HCT116 (cell line): ENCODE measurements at regions not wholly inside any gene's neighbourhood (a gene's known extent, or its start where the extent isn't known, plus 50 kb on each side); places are given as distances from the start of the nearest gene placed in this dataset.
A peak's percentile ranks its signal among the peaks of the same experiment; 100 is the strongest.
"Not testable (repeated sequence)": the region's sequence is repeated elsewhere in the genome, so short reads cannot be mapped to it uniquely, and the experiment has no call there.

ENCODE experiments used
- ATAC-seq: fragments of 200-7000 bp; cut with Tn5 transposase; 2 replicates; pipeline ENCODE4 v1.9.1; 2020; ENCODE audit warnings: mild to moderate bottlenecking, moderate library complexity
- BruUV-seq: library from RNA; stranded (reverse); fragments of 400-500 nt; replicated peaks from 2 replicates; lab custom pipeline; 2021; lab: Mats Ljungman, UMichigan
- CTCF ChIA-PET: fragments of 300-600 bp; sonication (Branson Sonifier 250); formaldehyde crosslinking; loops from one replicate; lab custom pipeline; 2021; ENCODE audit warnings: antibody characterized with exemption; lab: Charles Lee
- POLR2A ChIA-PET: fragments of 300-600, 350-600 bp; sonication (Branson Sonifier 250); formaldehyde crosslinking; loops from one replicate; lab custom pipeline; 2021; ENCODE audit warnings: antibody characterized with exemption; lab: Charles Lee
- RAD21 ChIA-PET, 2 experiments: fragments of 300-600 bp; sonication (Branson Sonifier 250); formaldehyde crosslinking; loops; one replicate each; lab custom pipeline; 2023; ENCODE audit warnings: low total read pairs in 2 of 2; ENCODE audit not compliant: uncharacterized antibody in 2 of 2, unreplicated experiment in 2 of 2, low non-redundant PET in 1 of 2; lab: Charles Lee
- DNase-seq: peaks from one replicate; pipeline ENCODE4 v3.0.0-alpha.2; 2010; ENCODE audit warnings: low read depth, low spot score
- H2AFZ ChIP-seq: fragments of 200-600 bp; shearing (Covaris generic), sonication (generic); 2 replicates; pipeline ENCODE4 v1.6.1; 2017; ENCODE audit warnings: low read depth, mixed run types, mixed read lengths, antibody characterized with exemption, low read length; ENCODE audit not compliant: poor library complexity, severe bottlenecking
- H3K27ac ChIP-seq: 2 replicates; pipeline ENCODE4 v1.5.1; 2012; ENCODE audit warnings: low read depth, low read length
- H3K27me3 ChIP-seq: fragments of 200-600 bp; sonication (generic); 2 replicates; pipeline ENCODE4 v1.6.1; 2016; ENCODE audit warnings: mixed run types, low read length, mixed read lengths; ENCODE audit not compliant: insufficient read depth
- H3K36me3 ChIP-seq, 2 experiments: fragments of 200-500 bp in 1 of 2; fragments of 200-600 bp in 1 of 2; sonication (Bioruptor generic) in 1 of 2; sonication (generic) in 1 of 2; 2 replicates each; pipeline versions ENCODE4 v1.5.1 to v1.6.1; 2014 to 2016; ENCODE audit warnings: low read length in 2 of 2, inconsistent platforms in 1 of 2, mixed read lengths in 1 of 2, mixed run types in 1 of 2; ENCODE audit not compliant: insufficient read depth in 2 of 2, control insufficient read depth in 1 of 2
- H3K4me1 ChIP-seq, 2 experiments: fragments of 200-600 bp in 1 of 2; sonication (generic) in 1 of 2; 2 replicates each; pipeline versions ENCODE4 v1.5.1 to v1.6.1; 2012 to 2017; ENCODE audit warnings: low read length in 2 of 2, inconsistent platforms in 1 of 2, mild to moderate bottlenecking in 1 of 2, mixed read lengths in 1 of 2, mixed run types in 1 of 2, moderate library complexity in 1 of 2; ENCODE audit not compliant: insufficient read depth in 2 of 2, control insufficient read depth in 1 of 2
- H3K4me2 ChIP-seq: fragments of 200-600 bp; sonication (generic); 2 replicates; pipeline ENCODE4 v1.6.1; 2017; ENCODE audit warnings: mixed run types, low read length, mixed read lengths
- H3K4me3 ChIP-seq, 2 experiments: fragments of 200-600 bp in 1 of 2; sonication (generic) in 1 of 2; replicated peaks in 1 of 2; 2 replicates each; pipeline ENCODE4 v1.5.1; 2011 to 2016; ENCODE audit warnings: low read length in 2 of 2, control low read depth in 1 of 2, low read depth in 1 of 2, mild to moderate bottlenecking in 1 of 2, mixed read lengths in 1 of 2, mixed run types in 1 of 2
- H3K79me2 ChIP-seq: fragments of 200-600 bp; sonication (generic); 2 replicates; pipeline ENCODE4 v1.6.1; 2017; ENCODE audit warnings: mild to moderate bottlenecking, mixed run types, low read length, moderate library complexity, mixed read lengths; ENCODE audit not compliant: insufficient read depth
- H3K9ac ChIP-seq: fragments of 200-600 bp; sonication (generic); 2 replicates; pipeline ENCODE4 v1.6.1; 2016; ENCODE audit warnings: low read length, mixed read lengths
- H3K9me2 ChIP-seq: fragments of 200-600 bp; sonication (generic), shearing (Covaris generic); 2 replicates; pipeline ENCODE4 v1.6.1; 2017; ENCODE audit warnings: mixed run types, mild to moderate bottlenecking, moderate library complexity; ENCODE audit not compliant: insufficient read depth
- H3K9me3 ChIP-seq, 2 experiments: fragments of 200-500 bp in 1 of 2; fragments of 200-600 bp in 1 of 2; sonication (Bioruptor generic) in 1 of 2; sonication (generic) in 1 of 2; 2 replicates each; pipeline ENCODE4 v1.6.1; 2014 to 2017; ENCODE audit warnings: low read length in 2 of 2, mixed read lengths in 2 of 2, inconsistent platforms in 1 of 2, low read depth in 1 of 2, mild to moderate bottlenecking in 1 of 2, mixed run types in 1 of 2, moderate library complexity in 1 of 2; ENCODE audit not compliant: control insufficient read depth in 1 of 2, insufficient read depth in 1 of 2
- H4K20me1 ChIP-seq: fragments of 200-600 bp; sonication (generic), shearing (Covaris generic); 2 replicates; pipeline ENCODE4 v1.6.1; 2017; ENCODE audit warnings: mixed run types, mild to moderate bottlenecking, moderate library complexity; ENCODE audit not compliant: insufficient read depth
- SIN3A ChIP-seq: IDR thresholded peaks from 2 replicates; pipeline ENCODE4 v1.6.1; 2012; ENCODE audit warnings: low read depth
- ZFX ChIP-seq: fragments of 450-650 bp; IDR thresholded peaks from 2 replicates; pipeline ENCODE4 v1.6.1; 2017
- intact Hi-C: fragments of 100-400 bp; cut with micrococcal nuclease; formaldehyde crosslinking; loops from 2 replicates; pipeline ENCODE4 v1.10.0; 2022

GRCh38 chrX:19455-19827 lies 261.7 kb upstream of the PLCXD1 start:
- Histone ChIP-seq H3K4me2 (peak overlapping the region; percentile 70; the same call in 1 of the 2 replicates), H3K27ac (peak overlapping the region; percentile 29; the same call in 1 of the 2 replicates), H3K4me3 (peak overlapping the region; percentile 17 to 49; a peak in 1 of 4 replicates), H3K9ac (peak overlapping the region; percentile 39; the same call in 1 of the 2 replicates)
- H3K36me3 ChIP-seq, H2AFZ ChIP-seq, RAD21 ChIA-PET, H3K4me1 ChIP-seq, H3K27me3 ChIP-seq, H3K9me3 ChIP-seq, DNase-seq, H4K20me1 ChIP-seq, intact Hi-C loops, CTCF ChIA-PET, BruUV-seq, H3K9me2 ChIP-seq, H3K79me2 ChIP-seq, POLR2A ChIA-PET: not testable (repeated sequence)
- peak; percentile 30 for ATAC-seq

GRCh38 chrX:19912-20571 lies 261.1 kb upstream of the PLCXD1 start:
- no TSS peak for BruUV-seq
- Histone ChIP-seq H3K36me3 (no peaks in the 10 kb centered on the region), H3K4me3 (peak overlapping the region; percentile 32 to 49; a peak in 3 of 4 replicates), H3K9me2 (no peaks in the 10 kb centered on the region), H2AFZ (no peak overlapping the region), H3K9ac (peak overlapping the region; percentile 39), H3K4me1 (peaks cover 0 to 3% of the 10 kb centered on the region in 2 experiments; a peak in 1 of 4 replicates), H4K20me1 (no peaks in the 10 kb centered on the region), H3K9me3 (no peaks in the 10 kb centered on the region), H3K27me3 (no peaks in the 10 kb centered on the region), H3K4me2 (peak overlapping the region; percentile 70), H3K79me2 (no peaks in the 10 kb centered on the region), H3K27ac (peak overlapping the region; percentile 29; the same call in 1 of the 2 replicates)
- intact Hi-C loops = no loop called here
- ChIA-PET CTCF (no interaction called here), POLR2A (no interaction called here), RAD21 (no interaction called here)
- peak; percentile 53 for ATAC-seq
- DNase-seq = no peak
- peak; percentile 21; the same call in 1 of the 2 replicates for TF ChIP-seq ZFX
- no peak for TF ChIP-seq SIN3A

- H3K79me2 ChIP-seq, H3K9me3 ChIP-seq, H3K9me2 ChIP-seq, RAD21 ChIA-PET, H3K4me3 ChIP-seq, POLR2A ChIA-PET, ATAC-seq, H3K9ac ChIP-seq, BruUV-seq, H3K4me1 ChIP-seq, CTCF ChIA-PET, H4K20me1 ChIP-seq, DNase-seq, H2AFZ ChIP-seq, H3K36me3 ChIP-seq, H3K4me2 ChIP-seq, H3K27me3 ChIP-seq, intact Hi-C loops, H3K27ac ChIP-seq: not testable (repeated sequence)
These were observed 257.0 kb upstream of the PLCXD1 start for GRCh38 chrX:24139-24538.
